Tibial artery (tissue), 4 donors: ENCODE measurements at regions not wholly inside any gene's neighbourhood (a gene's known extent, or its start where the extent isn't known, plus 50 kb on each side); places are given as distances from the start of the nearest gene placed in this dataset.
A peak's percentile ranks its signal among the peaks of the same experiment; 100 is the strongest.

Experiments
- DNase-seq, 2 donors: peaks; one replicate each; pipeline ENCODE4 v3.0.0-alpha.2; 2019
- H3K27ac ChIP-seq, 2 donors: fragments of 200-600 bp; sonication (generic) in 1 of 2; 1 replicate in 1 of 2; 2 replicates in 1 of 2; pipeline ENCODE4 v1.5.1; 2018 to 2019; ENCODE audit warnings: mild to moderate bottlenecking in 1 of 2
- H3K27me3 ChIP-seq, 2 donors: fragments of 200-600 bp; sonication (generic) in 1 of 2; one replicate each; pipeline versions ENCODE4 v1.5.1 to v1.6.0; 2016 to 2019
- H3K36me3 ChIP-seq, 3 donors: fragments of 200-600 bp; sonication (generic) in 2 of 3; one replicate each; pipeline ENCODE4 v1.5.1; 2016 to 2019; ENCODE audit warnings: mild to moderate bottlenecking in 2 of 3
- H3K4me1 ChIP-seq, 4 donors: fragments of 200-600 bp; sonication (generic) in 2 of 4; 1 replicate in 3 of 4; 2 replicates in 1 of 4; pipeline ENCODE4 v1.5.1; 2016 to 2019
- H3K4me3 ChIP-seq, 2 donors: fragments of 200-600 bp; sonication (generic) in 1 of 2; 1 replicate in 1 of 2; 2 replicates in 1 of 2; pipeline ENCODE4 v1.5.1; 2018 to 2019; ENCODE audit warnings: mild to moderate bottlenecking in 2 of 2
- H3K9me3 ChIP-seq, 3 donors: fragments of 200-600 bp; sonication (generic) in 1 of 3; one replicate each; pipeline ENCODE4 v1.5.1; 2016 to 2019
- CTCF ChIP-seq, 2 experiments: fragments of 200-600 bp in 1 of 2; fragments of 450-650 bp in 1 of 2; IDR thresholded peaks; one replicate each; pipeline ENCODE4 v1.5.1; 2017 to 2019; ENCODE audit warnings: antibody characterized with exemption in 2 of 2, mild to moderate bottlenecking in 1 of 2, moderate library complexity in 1 of 2
- intact Hi-C: fragments of 100-400 bp; cut with DNase I; formaldehyde crosslinking; loops from one replicate; pipeline ENCODE4 v1.15.0; 2023; ENCODE audit warnings: low total_unique reads

DNA sequence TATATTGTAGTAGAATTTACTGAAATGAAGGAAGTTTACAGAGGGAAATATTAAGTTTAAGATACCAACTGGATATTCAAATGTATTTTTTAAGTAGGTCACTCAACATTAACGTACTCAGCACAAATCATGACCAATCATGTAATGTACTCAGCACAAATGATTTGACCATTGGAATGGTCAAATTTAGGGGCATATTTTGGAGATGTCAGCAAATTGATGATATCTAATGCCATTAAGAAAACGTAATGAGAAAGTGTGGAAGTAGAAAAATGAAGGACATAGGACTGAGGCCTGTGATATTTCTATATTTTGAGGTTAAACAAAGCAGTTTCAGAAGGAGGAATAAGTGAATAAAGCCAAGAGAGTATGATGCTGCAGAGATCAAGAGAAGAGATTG lies 334.8 kb downstream of the KIF2B start:
- H3K4me1 ChIP-seq, result no peaks in the 10 kb centered on the region
- no peak for TF ChIP-seq CTCF (IDR thresholded peaks at IDR 0.05)
- no peaks in the 10 kb centered on the region for H3K9me3 ChIP-seq
- H3K27me3 ChIP-seq, result no peaks in the 10 kb centered on the region
- H3K36me3 ChIP-seq, result no peaks in the 10 kb centered on the region
- H3K27ac ChIP-seq, result no peak overlapping the region
- intact Hi-C loops, result no loop called here
- no peak overlapping the region for H3K4me3 ChIP-seq
- DNase-seq, result no peak

GRCh38 chr17:54172096-54172984 lies 349.6 kb downstream of the KIF2B start:
- no peaks in the 10 kb centered on the region for H3K4me1 ChIP-seq
- no peaks in the 10 kb centered on the region for H3K27me3 ChIP-seq
- peak in 1 of 2 experiments; percentile 28 for TF ChIP-seq CTCF (IDR thresholded peaks at IDR 0.05)
- H3K9me3 ChIP-seq, result no peaks in the 10 kb centered on the region
- no peak overlapping the region for H3K27ac ChIP-seq
- no peak overlapping the region for H3K4me3 ChIP-seq
- intact Hi-C loops, result no loop called here
- no peak for DNase-seq
- no peaks in the 10 kb centered on the region for H3K36me3 ChIP-seq

DNA sequence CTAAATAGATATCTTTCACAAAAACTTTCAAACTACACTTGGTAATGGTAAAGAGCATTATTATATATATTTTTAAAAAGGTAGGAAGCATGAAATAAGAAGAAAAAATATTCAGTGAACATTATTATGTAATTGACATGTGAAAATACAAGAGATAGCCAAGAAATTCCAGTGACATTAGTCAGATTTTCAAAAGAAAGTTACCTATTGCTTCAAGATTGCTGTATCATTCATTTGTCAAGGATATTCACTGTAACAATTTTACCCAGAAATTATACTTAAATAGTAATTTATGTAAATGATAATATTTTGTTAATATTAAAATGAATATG lies 350.2 kb downstream of the KIF2B start:
- intact Hi-C loops, result no loop called here
- no peaks in the 10 kb centered on the region for H3K27me3 ChIP-seq
- no peaks in the 10 kb centered on the region for H3K36me3 ChIP-seq
- no peak overlapping the region for H3K27ac ChIP-seq
- H3K4me1 ChIP-seq, result no peaks in the 10 kb centered on the region
- no peak for DNase-seq
- H3K4me3 ChIP-seq, result no peak overlapping the region
- no peaks in the 10 kb centered on the region for H3K9me3 ChIP-seq
- no peak for TF ChIP-seq CTCF (IDR thresholded peaks at IDR 0.05)

GRCh38 chr17:54177606-54178308 lies 355.0 kb downstream of the KIF2B start:
- Histone ChIP-seq H3K36me3 (no peaks in the 10 kb centered on the region), H3K27me3 (no peaks in the 10 kb centered on the region), H3K9me3 (no peaks in the 10 kb centered on the region), H3K4me3 (no peak overlapping the region), H3K27ac (no peak overlapping the region), H3K4me1 (no peaks in the 10 kb centered on the region)
- TF ChIP-seq CTCF (IDR thresholded peaks at IDR 0.05), result no peak
- intact Hi-C loops, result no loop called here
- DNase-seq, result no peak

DNA sequence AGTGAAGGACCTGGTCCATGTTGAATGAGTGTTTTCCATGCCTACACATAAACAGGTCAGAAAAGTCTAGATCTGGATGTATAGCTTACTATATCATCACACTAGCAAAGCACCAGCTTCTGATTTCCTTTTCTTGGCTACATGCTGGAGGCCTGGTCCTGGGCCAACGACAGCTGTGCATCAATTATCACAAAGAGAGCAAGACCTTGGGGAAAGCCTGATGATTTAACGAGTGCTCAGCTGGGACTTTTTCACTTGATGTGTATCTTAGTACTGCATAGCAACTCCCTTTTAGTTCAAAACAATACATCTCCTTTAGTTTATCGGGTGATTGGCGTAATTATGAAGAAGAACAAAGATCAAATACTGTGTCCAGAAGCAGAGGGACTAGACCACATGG lies 358.2 kb downstream of the KIF2B start:
- TF ChIP-seq CTCF (IDR thresholded peaks at IDR 0.05), result no peak
- H3K27me3 ChIP-seq, result no peaks in the 10 kb centered on the region
- intact Hi-C loops, result no loop called here
- DNase-seq, result no peak
- no peaks in the 10 kb centered on the region for H3K36me3 ChIP-seq
- H3K9me3 ChIP-seq, result no peaks in the 10 kb centered on the region
- no peaks in the 10 kb centered on the region for H3K4me1 ChIP-seq
- no peak overlapping the region for H3K4me3 ChIP-seq
- H3K27ac ChIP-seq, result no peak overlapping the region
